ENCODE measurements at regions not wholly inside any gene's neighbourhood (a gene's known extent, or its start where the extent isn't known, plus 50 kb on each side); places are given as distances from the start of the nearest gene placed in this dataset.

GRCh38 chr3:194070634-194071409 lies 65.1 kb upstream of the HES1 start:
- Mint-ChIP-seq H3K27me3 (peaks cover 21 to 31% of the 10 kb centered on the region in 2 donors), H3K4me1 (peaks cover 3 to 13% (median 7%) of the 10 kb centered on the region in 4 donors), H3K4me3 (peak overlapping the region; percentile 46 to 82 (median 72)), H3K27ac (no peak overlapping the region), H3K9me3 (peaks cover 0 to 16% (median 6%) of the 10 kb centered on the region in 8 donors), H3K36me3 (no peaks in the 10 kb centered on the region)
- intact Hi-C loops (cut with micrococcal nuclease), result loop anchor here (5.0 kb wide), 1 partner anchor 66 kb away; the partner anchor contains the start of gene HES1
- Histone ChIP-seq H3K36me3 (ENCODE audit: insufficient read depth, low read length) (no peaks in the 10 kb centered on the region), H3K4me1 (ENCODE audit: insufficient read depth, low read length) (peaks cover 5% of the 10 kb centered on the region), H3K27ac (ENCODE audit: low read depth, low read length) (no peak overlapping the region), H3K4me3 (ENCODE audit: low read length in 2 of 2) (peak overlapping the region in 1 of 2 donors; percentile 35), H3K27me3 (ENCODE audit: insufficient read depth, low read length) (no peaks in the 10 kb centered on the region), H3K9me3 (ENCODE audit: control insufficient read depth in 1 of 2, low read length in 2 of 2) (no peaks in the 10 kb centered on the region)
- POLR2A ChIA-PET (ENCODE audit: partially characterized antibody), result interaction anchor here (1.0 kb wide), 1 partner anchor 12 kb away, joined by 3 read pairs; no protein-coding TSS in a partner anchor
- CTCF ChIA-PET (ENCODE audit: partially characterized antibody), result no interaction called here
- peak; percentile 17 to 65 (median 45) for DNase-seq

- H3K27me3 Mint-ChIP-seq, result peaks cover 25 to 36% of the 10 kb centered on the region in 2 donors
- ChIA-PET POLR2A (ENCODE audit: partially characterized antibody) (interaction anchor here (1.0 kb wide), 1 partner anchor 13 kb away, joined by 3 read pairs; no protein-coding TSS in a partner anchor), CTCF (ENCODE audit: partially characterized antibody) (no interaction called here)
- H3K36me3 ChIP-seq (ENCODE audit: insufficient read depth, low read length), result no peaks in the 10 kb centered on the region
- no peaks in the 10 kb centered on the region for H3K9me3 ChIP-seq (ENCODE audit: control insufficient read depth in 1 of 2, low read length in 2 of 2)
- no peaks in the 10 kb centered on the region for H3K36me3 Mint-ChIP-seq
- no peak overlapping the region for H3K27ac Mint-ChIP-seq
- H3K27me3 ChIP-seq (ENCODE audit: insufficient read depth, low read length), result no peaks in the 10 kb centered on the region
- peaks cover 0 to 10% (median 6%) of the 10 kb centered on the region in 8 donors for H3K9me3 Mint-ChIP-seq
- no peak for DNase-seq
- H3K4me3 Mint-ChIP-seq, result peak overlapping the region in 4 of 8 donors; percentile 16 to 73 (median 50)
- H3K4me1 Mint-ChIP-seq, result peaks cover 3 to 13% (median 7%) of the 10 kb centered on the region in 4 donors
- H3K27ac ChIP-seq (ENCODE audit: low read depth, low read length), result no peak overlapping the region
- intact Hi-C loops (cut with micrococcal nuclease), result loop anchor here (5.0 kb wide), 1 partner anchor 65 kb away; the partner anchor contains the start of gene HES1
- H3K4me3 ChIP-seq (ENCODE audit: low read length in 2 of 2), result no peak overlapping the region
- peaks cover 5% of the 10 kb centered on the region for H3K4me1 ChIP-seq (ENCODE audit: insufficient read depth, low read length)
Observed at GRCh38 chr3:194072097-194072428, 63.9 kb upstream of the HES1 start.

DNA sequence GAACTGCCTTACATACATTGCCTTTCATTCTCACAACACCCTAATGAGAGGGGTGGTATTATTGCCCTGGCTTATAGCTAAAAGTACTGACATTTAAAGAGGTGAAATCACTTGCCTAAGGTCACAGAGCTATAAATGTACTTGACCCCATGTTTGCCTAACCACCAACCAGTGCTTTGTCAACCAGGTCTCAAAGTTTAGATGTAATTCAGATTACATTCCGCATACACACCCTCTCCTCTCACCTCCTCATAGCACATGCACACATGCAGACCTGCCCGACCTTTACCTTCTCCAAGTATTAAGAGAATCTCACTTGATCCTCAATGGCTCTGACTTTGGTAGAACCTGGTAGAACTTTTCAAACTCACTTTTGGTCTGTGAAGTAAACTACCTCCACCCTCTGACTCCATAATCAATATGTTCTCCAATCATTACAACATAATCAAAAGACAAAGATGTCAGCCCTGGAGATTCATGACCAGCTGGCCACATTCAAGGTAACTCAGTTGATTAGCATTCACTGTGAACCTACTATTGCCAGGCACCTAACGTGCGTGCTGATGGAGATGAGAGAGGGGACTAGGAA lies 63.2 kb upstream of the HES1 start:
- ChIA-PET CTCF (ENCODE audit: partially characterized antibody) (no interaction called here), POLR2A (ENCODE audit: partially characterized antibody) (no interaction called here)
- Mint-ChIP-seq H3K27ac (no peak overlapping the region), H3K27me3 (peaks cover 29 to 42% of the 10 kb centered on the region in 2 donors), H3K9me3 (peaks cover 0 to 7% (median 1%) of the 10 kb centered on the region in 8 donors), H3K4me3 (peak overlapping the region in 3 of 8 donors; percentile 19 to 77 (median 43)), H3K4me1 (peaks cover 3 to 13% (median 7%) of the 10 kb centered on the region in 4 donors), H3K36me3 (no peaks in the 10 kb centered on the region)
- no peak overlapping the region for H3K4me3 ChIP-seq (ENCODE audit: low read length in 2 of 2)
- H3K27me3 ChIP-seq (ENCODE audit: insufficient read depth, low read length), result no peaks in the 10 kb centered on the region
- intact Hi-C loops (cut with micrococcal nuclease), result loop anchor here (5.0 kb wide), 1 partner anchor 65 kb away; the partner anchor contains the start of gene HES1
- H3K4me1 ChIP-seq (ENCODE audit: insufficient read depth, low read length), result peaks cover 5% of the 10 kb centered on the region
- no peaks in the 10 kb centered on the region for H3K36me3 ChIP-seq (ENCODE audit: insufficient read depth, low read length)
- no peak overlapping the region for H3K27ac ChIP-seq (ENCODE audit: low read depth, low read length)
- H3K9me3 ChIP-seq (ENCODE audit: control insufficient read depth in 1 of 2, low read length in 2 of 2), result no peaks in the 10 kb centered on the region
- no peak for DNase-seq

DNA sequence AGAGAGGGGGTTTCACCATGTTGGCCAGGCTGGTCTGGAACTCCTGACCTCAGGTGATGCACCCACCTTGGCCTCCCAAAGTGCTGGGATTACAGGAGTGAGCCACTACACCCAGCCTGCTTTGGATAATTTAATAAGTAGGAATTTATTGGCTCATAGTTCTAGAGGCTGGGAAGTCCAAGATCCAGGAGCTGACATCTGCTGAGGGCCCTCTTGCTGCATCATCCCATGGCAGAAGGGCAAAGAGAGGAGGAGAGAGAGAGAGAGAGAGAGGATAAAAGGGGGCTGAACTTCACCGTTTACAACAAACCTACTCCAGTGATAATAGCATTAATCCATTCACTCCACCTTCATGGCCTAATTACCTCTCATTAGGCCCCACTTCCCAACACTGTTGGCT lies 62.0 kb upstream of the HES1 start:
- intact Hi-C loops (cut with micrococcal nuclease), result loop anchor here (5.0 kb wide), 1 partner anchor 63 kb away; the partner anchor contains the start of gene HES1
- POLR2A ChIA-PET (ENCODE audit: partially characterized antibody), result no interaction called here

DNA sequence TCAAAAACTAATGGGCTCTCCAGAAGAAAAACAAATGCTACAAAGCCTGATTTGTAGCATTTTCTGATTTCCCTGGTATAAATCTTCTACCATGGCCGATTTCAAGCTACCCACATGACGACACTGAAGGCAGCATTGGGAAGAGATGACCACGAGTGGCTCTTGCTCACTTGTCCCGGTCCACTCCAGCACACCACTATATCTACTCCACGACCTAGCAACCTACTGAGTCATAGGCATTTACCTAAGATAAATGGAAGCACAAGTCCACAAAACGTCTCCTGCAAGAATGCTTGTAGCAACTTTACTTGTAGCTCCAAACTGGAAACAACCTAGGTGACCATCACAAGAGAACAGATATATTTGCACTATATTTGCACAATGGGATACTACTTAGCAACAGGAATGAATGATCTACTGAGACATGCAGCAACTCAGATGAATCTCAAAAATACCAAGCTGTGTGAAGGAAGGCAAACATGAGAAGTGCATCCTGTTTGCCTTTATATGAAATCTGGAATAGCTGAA lies 60.8 kb upstream of the HES1 start:
- Histone ChIP-seq H3K27ac (ENCODE audit: low read depth, low read length) (no peak overlapping the region), H3K27me3 (ENCODE audit: insufficient read depth, low read length) (no peaks in the 10 kb centered on the region), H3K4me1 (ENCODE audit: insufficient read depth, low read length) (peaks cover 5% of the 10 kb centered on the region), H3K36me3 (ENCODE audit: insufficient read depth, low read length) (no peaks in the 10 kb centered on the region), H3K4me3 (ENCODE audit: low read length in 2 of 2) (no peak overlapping the region), H3K9me3 (ENCODE audit: control insufficient read depth in 1 of 2, low read length in 2 of 2) (no peaks in the 10 kb centered on the region)
- no peak overlapping the region for H3K4me3 Mint-ChIP-seq
- H3K4me1 Mint-ChIP-seq, result peaks cover 0 to 9% (median 4%) of the 10 kb centered on the region in 4 donors
- DNase-seq, result no peak
- peaks cover 29 to 37% of the 10 kb centered on the region in 2 donors for H3K27me3 Mint-ChIP-seq
- H3K9me3 Mint-ChIP-seq, result no peaks in the 10 kb centered on the region
- intact Hi-C loops (cut with micrococcal nuclease), result no loop called here
- H3K27ac Mint-ChIP-seq, result no peak overlapping the region
- no peaks in the 10 kb centered on the region for H3K36me3 Mint-ChIP-seq
- POLR2A ChIA-PET (ENCODE audit: partially characterized antibody), result no interaction called here
- CTCF ChIA-PET (ENCODE audit: partially characterized antibody), result no interaction called here

More for the DNA sequence above, 62.0 kb upstream of the HES1 start:
- CTCF ChIA-PET (ENCODE audit: partially characterized antibody), result no interaction called here
- peaks cover 5% of the 10 kb centered on the region for H3K4me1 ChIP-seq (ENCODE audit: insufficient read depth, low read length)
- H3K27me3 ChIP-seq (ENCODE audit: insufficient read depth, low read length), result no peaks in the 10 kb centered on the region
- Mint-ChIP-seq H3K27me3 (peaks cover 28 to 47% of the 10 kb centered on the region in 2 donors), H3K4me1 (peaks cover 3 to 13% (median 7%) of the 10 kb centered on the region in 4 donors), H3K27ac (no peak overlapping the region), H3K4me3 (no peak overlapping the region), H3K9me3 (peaks cover 0 to 7% (median 0%) of the 10 kb centered on the region in 8 donors), H3K36me3 (no peaks in the 10 kb centered on the region)
- no peak for DNase-seq
- no peaks in the 10 kb centered on the region for H3K9me3 ChIP-seq (ENCODE audit: control insufficient read depth in 1 of 2, low read length in 2 of 2)
- H3K4me3 ChIP-seq (ENCODE audit: low read length in 2 of 2), result no peak overlapping the region
- H3K36me3 ChIP-seq (ENCODE audit: insufficient read depth, low read length), result no peaks in the 10 kb centered on the region
- no peak overlapping the region for H3K27ac ChIP-seq (ENCODE audit: low read depth, low read length)

- Mint-ChIP-seq H3K4me1 (peaks cover 0 to 5% (median 3%) of the 10 kb centered on the region in 4 donors), H3K4me3 (no peak overlapping the region), H3K27ac (no peak overlapping the region), H3K36me3 (no peaks in the 10 kb centered on the region), H3K27me3 (peaks cover 32 to 43% of the 10 kb centered on the region in 2 donors), H3K9me3 (no peaks in the 10 kb centered on the region)
- POLR2A ChIA-PET (ENCODE audit: partially characterized antibody), result no interaction called here
- H3K4me1 ChIP-seq (ENCODE audit: insufficient read depth, low read length), result peaks cover 5% of the 10 kb centered on the region
- CTCF ChIA-PET (ENCODE audit: partially characterized antibody), result no interaction called here
- no peaks in the 10 kb centered on the region for H3K36me3 ChIP-seq (ENCODE audit: insufficient read depth, low read length)
- intact Hi-C loops (cut with micrococcal nuclease), result no loop called here
- no peaks in the 10 kb centered on the region for H3K9me3 ChIP-seq (ENCODE audit: control insufficient read depth in 1 of 2, low read length in 2 of 2)
- H3K4me3 ChIP-seq (ENCODE audit: low read length in 2 of 2), result no peak overlapping the region
- H3K27me3 ChIP-seq (ENCODE audit: insufficient read depth, low read length), result no peaks in the 10 kb centered on the region
- DNase-seq, result no peak
- no peak overlapping the region for H3K27ac ChIP-seq (ENCODE audit: low read depth, low read length)
Observed at GRCh38 chr3:194075802-194076460, 60.0 kb upstream of the HES1 start.

DNA sequence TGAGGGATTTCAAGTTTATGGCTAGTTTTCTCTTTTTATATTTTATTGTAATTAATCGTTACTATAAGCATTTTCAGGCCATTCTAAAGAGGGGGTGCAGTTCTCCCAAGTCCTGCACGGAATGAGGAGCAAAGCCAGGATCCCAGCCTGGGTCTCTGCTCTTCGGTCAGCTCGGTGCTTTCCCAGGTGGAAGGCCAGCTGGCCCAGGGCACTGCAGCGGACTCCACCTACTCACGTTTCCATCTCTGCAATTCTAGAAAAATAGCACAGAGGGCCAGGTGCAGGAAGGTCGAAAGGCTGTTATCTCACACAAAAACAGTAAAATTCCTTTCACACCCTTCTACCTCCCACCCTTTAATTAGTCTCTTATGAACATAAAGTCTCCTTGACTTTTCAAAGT lies 59.5 kb upstream of the HES1 start:
- DNase-seq, result no peak
- intact Hi-C loops (cut with micrococcal nuclease), result no loop called here
- no peaks in the 10 kb centered on the region for H3K9me3 ChIP-seq (ENCODE audit: control insufficient read depth in 1 of 2, low read length in 2 of 2)
- H3K4me1 ChIP-seq (ENCODE audit: insufficient read depth, low read length), result peaks cover 2% of the 10 kb centered on the region
- no peak overlapping the region for H3K27ac Mint-ChIP-seq
- no peaks in the 10 kb centered on the region for H3K9me3 Mint-ChIP-seq
- H3K27me3 Mint-ChIP-seq, result peaks cover 32 to 45% of the 10 kb centered on the region in 2 donors
- H3K27ac ChIP-seq (ENCODE audit: low read depth, low read length), result no peak overlapping the region
- no peaks in the 10 kb centered on the region for H3K36me3 ChIP-seq (ENCODE audit: insufficient read depth, low read length)
- no peaks in the 10 kb centered on the region for H3K27me3 ChIP-seq (ENCODE audit: insufficient read depth, low read length)
- H3K36me3 Mint-ChIP-seq, result no peaks in the 10 kb centered on the region
- no peak overlapping the region for H3K4me3 ChIP-seq (ENCODE audit: low read length in 2 of 2)
- POLR2A ChIA-PET (ENCODE audit: partially characterized antibody), result no interaction called here
- CTCF ChIA-PET (ENCODE audit: partially characterized antibody), result no interaction called here
- peaks cover 0 to 3% (median 1%) of the 10 kb centered on the region in 4 donors for H3K4me1 Mint-ChIP-seq
- no peak overlapping the region for H3K4me3 Mint-ChIP-seq

All from CD4-positive, alpha-beta memory T cell (primary cell).